DMS79 treated with DMSO at 0.1 percent for 48 hours (cell line): ENCODE measurements at regions not wholly inside any gene's neighbourhood (a gene's known extent, or its start where the extent isn't known, plus 50 kb on each side); places are given as distances from the start of the nearest gene placed in this dataset.

Experiments used
- DNase-seq: peaks from one replicate; lab custom pipeline; 2025; lab: John Stamatoyannopoulos, UW

GRCh38 chr18:25647404-25647803, 295.4 kb upstream of the ZNF521 start:
- DNase-seq = no peak

GRCh38 chr18:25646971-25647370, 295.0 kb upstream of the ZNF521 start:
- no peak for DNase-seq

GRCh38 chr18:25639596-25639995, 287.6 kb upstream of the ZNF521 start:
- no peak for DNase-seq

- DNase-seq = no peak
Measured at GRCh38 chr18:25633563-25633962, 281.6 kb upstream of the ZNF521 start.

GRCh38 chr18:25630682-25631081, 278.7 kb upstream of the ZNF521 start:
- DNase-seq = no peak

- DNase-seq = no peak
Measured at GRCh38 chr18:25621682-25622081, 269.7 kb upstream of the ZNF521 start.

- DNase-seq = no peak
Measured at GRCh38 chr18:25621144-25621543, 269.2 kb upstream of the ZNF521 start.

- DNase-seq = no peak
Measured at GRCh38 chr18:25614168-25614567, 262.2 kb upstream of the ZNF521 start.

- DNase-seq = no peak
Measured at GRCh38 chr18:25612466-25612865, 260.5 kb upstream of the ZNF521 start.

- DNase-seq = no peak
Measured at GRCh38 chr18:25608091-25608490, 256.1 kb upstream of the ZNF521 start.

- DNase-seq = no peak
Measured at GRCh38 chr18:25604894-25605597, 253.1 kb upstream of the ZNF521 start.

GRCh38 chr18:25604196-25604893, 252.4 kb upstream of the ZNF521 start:
- no peak for DNase-seq

GRCh38 chr18:25599443-25599842, 247.5 kb upstream of the ZNF521 start:
- DNase-seq = no peak

GRCh38 chr18:25597476-25597875, 245.5 kb upstream of the ZNF521 start:
- no peak for DNase-seq

- DNase-seq = no peak
Measured at GRCh38 chr18:25595274-25596060, 243.5 kb upstream of the ZNF521 start.

- DNase-seq = no peak
Measured at GRCh38 chr18:25594351-25594750, 242.4 kb upstream of the ZNF521 start.

GRCh38 chr18:25592804-25593360, 240.9 kb upstream of the ZNF521 start:
- no peak for DNase-seq

- no peak for DNase-seq
Measured at GRCh38 chr18:25590456-25590855, 238.5 kb upstream of the ZNF521 start.

- DNase-seq = peak; percentile 11
Measured at GRCh38 chr18:25587545-25587944, 235.6 kb upstream of the ZNF521 start.

GRCh38 chr18:25568986-25569385, 217.0 kb upstream of the ZNF521 start:
- DNase-seq = no peak

GRCh38 chr18:25563816-25564683, 212.1 kb upstream of the ZNF521 start:
- no peak for DNase-seq

- DNase-seq = no peak
Measured at GRCh38 chr18:25563346-25563745, 211.4 kb upstream of the ZNF521 start.
